Stimulated activated CD4-positive, alpha-beta T cell treated with anti-CD3 and anti-CD28 coated beads, Interleukin-4, amount 100 ng/mL, for 1 hour (primary cell): ENCODE measurements at regions not wholly inside any gene's neighbourhood (a gene's known extent, or its start where the extent isn't known, plus 50 kb on each side); places are given as distances from the start of the nearest gene placed in this dataset.

Source experiments
- DNase-seq: peaks from one replicate; pipeline ENCODE4 v3.0.0-alpha.2; 2020

DNA sequence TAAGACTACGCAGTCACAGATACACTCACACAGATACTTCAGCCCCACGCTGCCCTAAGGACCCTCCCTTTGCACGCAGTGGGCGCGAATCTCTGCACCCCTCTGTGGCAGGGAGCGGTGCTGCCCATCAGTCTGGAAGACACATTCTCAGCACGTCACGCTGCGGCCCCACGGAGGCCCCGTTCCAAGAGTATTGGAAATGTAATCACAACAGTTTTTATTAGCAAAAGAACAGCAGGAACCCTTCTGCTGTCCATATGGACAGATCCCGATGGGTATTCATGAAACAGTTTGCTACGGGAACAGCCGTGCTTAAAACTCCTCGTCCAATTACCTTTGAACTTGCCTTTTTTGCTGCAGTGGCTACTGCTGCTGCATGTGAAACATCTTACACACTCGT lies 131.0 kb downstream of the RPS24 start:
- DNase-seq, result no peak

DNA sequence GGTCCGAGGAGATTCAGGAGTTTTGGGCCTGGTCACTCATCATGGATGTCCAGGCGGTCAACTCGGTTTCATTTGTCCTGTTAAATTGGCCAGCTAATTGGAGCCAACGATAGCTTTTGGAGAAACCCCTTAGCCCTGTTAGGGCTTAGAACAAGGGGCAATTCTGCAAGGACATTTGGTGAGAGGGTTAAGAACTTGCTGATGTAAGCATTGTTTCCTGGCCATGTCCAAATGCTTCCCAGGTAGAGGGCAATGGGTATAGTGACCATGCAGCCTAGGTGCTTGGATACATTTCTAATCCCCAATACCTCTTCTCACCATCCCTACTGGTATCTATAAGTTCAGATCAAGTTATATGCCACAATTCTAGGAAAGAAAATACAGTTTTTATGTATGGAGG lies 131.5 kb downstream of the RPS24 start:
- no peak for DNase-seq

DNA sequence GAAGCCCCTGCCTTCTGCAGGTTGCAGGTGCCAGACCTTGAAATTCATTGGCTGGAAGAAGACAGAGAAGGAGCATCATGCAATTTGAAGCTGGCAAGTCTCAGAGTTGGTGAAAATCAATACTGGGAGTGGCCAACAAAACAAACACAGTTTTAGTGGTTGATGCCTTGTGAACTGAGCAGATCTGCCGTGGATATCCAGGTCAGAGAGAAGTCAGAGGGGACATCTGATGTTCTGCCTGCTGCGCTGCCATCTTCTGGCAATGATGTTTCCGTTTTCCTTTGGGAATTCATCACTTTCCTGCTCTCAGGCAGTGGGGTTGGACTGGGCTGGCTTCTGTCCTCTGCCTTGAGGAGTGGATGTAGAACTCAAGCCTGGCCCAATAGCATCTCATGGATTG lies 132.0 kb downstream of the RPS24 start:
- DNase-seq, result no peak

DNA sequence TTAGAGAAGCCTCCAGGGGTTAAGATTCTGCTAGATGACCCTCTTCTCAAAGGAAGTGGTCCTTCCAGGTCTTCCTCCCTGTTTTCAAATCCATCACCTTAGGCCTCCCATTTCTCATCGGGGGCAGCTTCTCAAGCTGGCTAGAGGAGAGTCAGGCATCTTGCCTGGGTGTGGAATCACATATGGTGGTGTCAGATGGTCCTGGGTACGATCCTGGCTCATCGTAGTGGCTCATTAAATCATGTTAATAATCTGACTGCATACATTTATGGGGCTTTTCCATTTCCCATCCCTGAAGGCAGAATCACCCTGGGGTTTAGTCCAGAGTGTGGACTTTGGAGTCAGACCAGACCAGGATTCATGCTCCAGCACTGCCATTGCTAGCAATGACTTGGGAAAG lies 132.6 kb downstream of the RPS24 start:
- no peak for DNase-seq

DNA sequence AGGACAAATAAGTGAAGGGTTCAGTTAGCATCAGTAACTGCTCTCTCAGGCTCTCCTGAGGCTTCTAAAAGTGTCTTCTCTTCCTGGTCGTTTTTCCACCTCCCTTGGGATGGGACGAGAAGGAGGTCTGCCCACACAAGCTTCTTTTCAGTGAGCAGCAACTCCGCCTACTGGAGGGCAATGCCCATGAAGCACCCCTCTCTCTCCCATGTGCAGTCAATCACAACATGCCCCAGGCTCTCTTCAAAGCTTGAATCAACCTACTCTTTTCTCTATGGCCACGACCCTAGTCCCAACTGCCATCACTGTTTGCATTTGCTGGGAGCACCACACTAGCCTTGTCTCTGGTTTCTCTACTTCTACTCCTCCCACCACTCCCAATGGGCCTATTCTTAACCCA lies 135.6 kb downstream of the RPS24 start:
- DNase-seq, result no peak

- no peak for DNase-seq
Measured at GRCh38 chr10:78170026-78170475, 136.4 kb downstream of the RPS24 start.

DNA sequence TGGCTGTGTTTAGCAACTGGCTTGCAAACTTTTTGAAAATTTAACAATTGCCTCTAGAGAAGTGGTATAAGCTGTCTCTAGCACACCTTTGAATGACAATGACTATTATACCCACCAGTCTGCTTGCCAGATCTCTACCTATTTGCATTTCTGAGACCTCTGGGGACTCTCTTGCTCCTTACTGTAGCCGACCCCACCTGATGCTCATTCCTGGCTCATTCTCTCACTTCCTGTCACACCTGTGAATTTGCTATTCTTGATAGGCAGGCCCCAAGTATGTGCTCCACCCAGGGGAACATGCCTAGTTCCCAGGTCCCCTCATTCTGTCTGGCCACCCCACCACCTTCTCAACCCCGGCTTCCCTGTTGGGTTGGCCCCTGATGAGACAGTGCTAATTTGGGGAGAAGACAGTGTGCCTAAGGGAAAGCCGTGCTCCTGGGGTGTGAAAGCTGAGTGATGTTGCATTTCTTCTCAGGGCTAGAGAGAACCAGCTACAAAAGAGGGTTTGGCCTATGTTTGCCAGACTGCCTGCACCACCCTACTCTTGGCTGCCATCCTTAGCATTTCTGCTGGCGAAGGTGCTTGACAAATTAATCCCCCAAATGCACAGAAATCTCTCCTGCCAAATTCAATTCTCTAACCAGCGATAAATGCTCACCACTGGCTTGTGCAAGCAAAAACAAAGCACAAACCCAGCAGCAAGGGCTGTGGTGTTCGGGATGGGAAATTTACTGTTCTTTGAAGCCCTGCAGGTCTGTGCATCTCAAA lies 138.2 kb downstream of the RPS24 start:
- DNase-seq, result no peak

DNA sequence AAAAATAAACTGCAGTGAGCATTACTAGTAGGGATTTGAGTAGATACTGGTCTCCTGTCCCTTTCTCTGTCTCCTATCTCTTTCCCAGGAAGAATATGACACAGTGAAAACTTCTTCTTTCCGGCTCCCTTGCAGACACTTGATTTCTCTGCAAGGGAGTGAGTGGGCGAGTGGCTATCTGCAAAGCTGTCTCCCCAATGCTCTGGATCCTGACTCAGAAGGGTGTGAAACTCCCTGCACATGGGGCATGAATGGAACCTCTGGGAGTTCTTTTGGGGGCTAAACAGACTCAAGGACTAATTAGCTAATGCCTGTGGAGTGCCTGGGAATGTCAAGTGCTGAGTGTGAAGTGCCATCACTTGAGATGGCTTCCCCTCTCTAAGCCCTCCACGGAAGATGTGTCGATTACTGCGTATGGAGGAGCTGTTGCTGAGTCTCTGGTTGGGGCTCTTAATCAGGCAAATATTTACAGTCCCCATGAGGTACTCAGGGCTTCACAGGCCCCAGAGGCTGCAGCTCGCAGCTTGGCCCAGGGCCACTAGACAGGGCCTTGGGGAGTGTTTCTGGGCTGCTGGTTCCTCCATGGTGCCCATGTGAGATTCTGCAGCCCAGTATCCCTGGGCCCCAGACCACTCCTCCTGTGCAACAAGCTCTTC lies 139.8 kb downstream of the RPS24 start:
- DNase-seq, result no peak

- no peak for DNase-seq
Measured at GRCh38 chr10:78175444-78176015, 141.9 kb downstream of the RPS24 start.

GRCh38 chr10:78176320-78177317 lies 143.0 kb downstream of the RPS24 start:
- DNase-seq, result no peak

- DNase-seq, result no peak
Measured at GRCh38 chr10:78177491-78178185, 144.0 kb downstream of the RPS24 start.

- DNase-seq, result no peak
Measured at GRCh38 chr10:78178397-78178796, 144.7 kb downstream of the RPS24 start.

DNA sequence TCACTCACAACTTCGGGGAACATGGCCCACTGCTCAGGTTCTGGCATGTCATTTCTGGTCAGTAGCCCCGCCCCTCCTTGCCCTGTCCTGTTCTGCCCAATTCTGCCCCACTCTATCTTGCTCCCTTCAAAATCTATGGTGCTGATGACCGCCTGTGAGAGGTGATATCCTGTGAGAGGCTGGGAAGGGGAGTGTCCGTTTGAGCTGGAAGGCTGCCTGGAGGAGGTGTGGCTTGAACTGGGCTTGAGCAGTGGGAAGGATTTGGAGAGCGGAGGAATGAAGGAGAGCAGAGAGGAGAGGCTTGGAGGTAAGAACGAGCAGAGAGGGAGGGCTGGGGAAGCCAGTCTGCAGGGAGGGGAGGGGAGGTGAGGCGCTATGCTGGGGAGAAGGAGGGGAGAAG lies 145.3 kb downstream of the RPS24 start:
- DNase-seq, result no peak

DNA sequence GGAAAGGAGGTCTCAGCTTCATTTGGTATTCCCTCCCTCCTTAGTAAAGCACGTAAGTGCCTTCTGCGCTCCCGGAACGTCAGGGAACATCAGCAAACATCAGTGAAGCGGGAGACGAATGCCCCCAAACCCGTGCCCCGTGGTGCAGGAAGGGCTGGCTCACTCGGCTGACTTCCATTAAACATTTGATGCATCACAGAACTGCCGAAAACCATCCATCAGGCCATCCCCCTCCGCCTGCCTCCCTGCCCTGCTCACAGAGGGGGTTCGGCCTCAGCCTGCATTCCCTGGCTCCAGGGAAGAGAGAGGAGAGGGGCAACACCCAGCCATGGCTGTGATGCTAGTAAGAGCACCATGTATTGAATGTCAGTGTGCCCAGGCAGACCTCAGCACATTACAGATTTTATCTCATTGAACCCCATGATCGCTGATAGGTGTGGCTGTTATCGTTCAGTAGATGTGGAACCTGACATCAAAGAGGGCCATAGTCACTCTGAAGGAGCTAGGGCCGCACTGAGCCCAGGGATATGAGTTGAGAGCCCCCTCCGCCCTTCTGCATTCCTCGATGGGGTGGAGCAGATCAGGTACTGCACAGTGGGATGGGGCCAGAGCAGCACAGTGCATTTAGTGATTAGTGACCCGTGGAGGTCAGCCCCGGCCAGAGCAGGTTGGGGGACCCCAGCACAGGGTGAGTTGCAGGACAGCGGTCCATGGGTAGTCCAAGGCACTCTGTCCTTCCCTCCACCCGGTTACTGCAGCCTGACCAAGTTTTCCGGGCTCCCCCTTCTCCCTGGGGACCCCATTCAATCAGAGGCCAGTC lies 146.4 kb downstream of the RPS24 start:
- DNase-seq, result no peak

DNA sequence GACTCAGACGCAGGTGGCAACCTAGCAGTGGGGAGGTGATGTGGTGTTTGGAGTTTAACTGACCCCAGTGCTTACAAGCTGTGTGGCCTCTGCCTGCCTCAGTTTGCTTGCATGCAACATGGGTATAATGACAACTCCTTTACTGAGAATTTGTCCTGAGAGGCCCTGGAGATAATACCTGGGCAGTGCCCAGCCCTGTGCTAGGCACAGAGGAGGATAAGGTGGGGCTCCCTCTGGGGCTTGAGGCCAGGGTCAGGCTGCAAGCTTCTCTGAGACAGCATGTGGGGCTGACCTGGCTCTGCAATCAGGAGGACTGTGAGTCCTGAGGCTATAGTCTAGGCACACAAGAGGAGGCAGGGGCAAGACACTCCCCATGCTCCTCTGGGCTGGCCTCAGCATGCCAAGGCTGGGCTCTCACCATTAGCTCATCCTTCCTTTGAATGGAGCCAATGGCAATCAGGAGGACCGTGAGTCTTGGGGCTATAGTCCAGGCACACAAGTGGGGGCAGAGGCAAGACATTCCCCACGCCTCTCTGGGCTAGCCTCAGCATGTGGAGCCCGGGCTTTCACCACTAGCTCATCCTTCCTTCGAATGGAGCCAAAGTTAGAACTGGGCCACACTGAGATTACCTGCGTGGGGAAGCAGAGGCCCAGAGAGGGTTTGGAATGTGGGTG lies 147.9 kb downstream of the RPS24 start:
- DNase-seq, result no peak

GRCh38 chr10:78182841-78183240 lies 149.2 kb downstream of the RPS24 start:
- no peak for DNase-seq

GRCh38 chr10:78184851-78185692 lies 151.4 kb downstream of the RPS24 start:
- no peak for DNase-seq

GRCh38 chr10:78185693-78186055 lies 152.0 kb downstream of the RPS24 start:
- DNase-seq, result no peak

- no peak for DNase-seq
Measured at GRCh38 chr10:78186572-78186971, 152.9 kb downstream of the RPS24 start.

DNA sequence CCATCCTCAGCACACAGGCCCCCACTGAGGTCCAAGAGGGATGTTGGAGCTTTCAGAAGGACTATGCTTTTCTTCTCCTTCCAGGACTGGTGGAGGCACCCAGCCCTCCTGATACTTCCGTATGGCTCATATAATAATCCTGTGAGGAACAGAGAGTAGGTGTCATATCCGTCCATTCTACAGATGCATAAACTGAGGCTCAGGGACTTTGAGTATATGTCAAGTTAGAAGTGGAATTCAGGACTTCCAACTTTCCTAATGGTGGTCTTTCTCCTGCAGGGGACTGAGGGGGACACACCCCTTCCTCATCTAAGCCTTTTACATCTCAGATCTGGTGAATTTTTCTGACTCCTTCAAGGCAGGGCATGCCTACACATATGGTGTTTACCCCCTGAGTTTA lies 153.7 kb downstream of the RPS24 start:
- no peak for DNase-seq
